H1 (cell line): ENCODE measurements at regions not wholly inside any gene's neighbourhood (a gene's known extent, or its start where the extent isn't known, plus 50 kb on each side); places are given as distances from the start of the nearest gene placed in this dataset.

ENCODE experiments used
- CTCF ChIA-PET: fragments of 300-600 bp; sonication (Branson Sonifier 250); formaldehyde crosslinking; loops from one replicate; lab custom pipeline; 2021; ENCODE audit not compliant: partially characterized antibody; lab: Charles Lee
- POLR2A ChIA-PET: fragments of 300-600 bp; sonication (Branson Sonifier 250); formaldehyde crosslinking; loops from one replicate; lab custom pipeline; 2021; ENCODE audit warnings: inconsistent platforms; ENCODE audit not compliant: partially characterized antibody; lab: Charles Lee
- DNase-seq, 2 experiments: peaks; one replicate each; pipeline versions ENCODE4 v3.0.0 to v3.0.0-alpha.2; 2010 to 2022; ENCODE audit warnings: low spot score in 2 of 2, low read depth in 1 of 2, mixed read lengths in 1 of 2
- FAIRE-seq: peaks from 2 replicates; lab custom pipeline; 2011; peaks lifted over from hg19 to GRCh38; lab: Jason Lieb, UNC
- H2AFZ ChIP-seq: 2 replicates; pipeline ENCODE4 v1.8.1; 2012; ENCODE audit warnings: low read length, inconsistent platforms
- H2AK5ac ChIP-seq: 2 replicates; pipeline ENCODE4 v1.6.1; 2013; ENCODE audit warnings: low read depth, low read length
- H2BK120ac ChIP-seq: replicated peaks from 2 replicates; pipeline ENCODE3; 2013; ENCODE audit warnings: low read depth, low read length, inconsistent platforms
- H2BK12ac ChIP-seq: 2 replicates; pipeline ENCODE4 v1.6.1; 2013; ENCODE audit warnings: low read depth, low read length
- H2BK15ac ChIP-seq: 2 replicates; pipeline ENCODE4 v1.6.1; 2013; ENCODE audit warnings: low read length
- H2BK20ac ChIP-seq: 2 replicates; pipeline ENCODE4 v1.6.1; 2013; ENCODE audit warnings: low read length
- H2BK5ac ChIP-seq: 2 replicates; pipeline ENCODE4 v1.6.1; 2013; ENCODE audit warnings: low read depth, low read length
- H3K14ac ChIP-seq: 2 replicates; pipeline ENCODE4 v1.6.1; 2013; ENCODE audit warnings: inconsistent platforms; ENCODE audit not compliant: insufficient read length
- H3K18ac ChIP-seq: 2 replicates; pipeline ENCODE4 v1.6.1; 2013; ENCODE audit warnings: low read length; ENCODE audit errors: extremely low read depth
- H3K23ac ChIP-seq: 2 replicates; pipeline ENCODE4 v1.6.1; 2013; ENCODE audit warnings: inconsistent platforms; ENCODE audit not compliant: insufficient read length
- H3K23me2 ChIP-seq: 2 replicates; pipeline ENCODE4 v1.6.1; 2013; ENCODE audit warnings: low read depth, low read length
- H3K27ac ChIP-seq: 2 replicates; pipeline ENCODE4 v1.6.1; 2011; ENCODE audit warnings: low read depth, low read length, inconsistent platforms
- H3K27me3 ChIP-seq, 4 experiments: replicated peaks in 1 of 4; 1 replicate in 1 of 4; 2 replicates in 3 of 4; pipeline versions ENCODE4 v1.6.1 to v1.8.1; 2011 to 2013; ENCODE audit warnings: low read length in 3 of 4, mild to moderate bottlenecking in 3 of 4, inconsistent platforms in 2 of 4, mixed read lengths in 2 of 4, moderate library complexity in 1 of 4; ENCODE audit not compliant: control insufficient read depth in 3 of 4, insufficient read depth in 3 of 4; ENCODE audit errors: extremely low read depth in 1 of 4
- H3K36me3 ChIP-seq, 4 experiments: 2 replicates each; pipeline versions ENCODE4 v1.6.1 to v1.8.1; 2011 to 2013; ENCODE audit warnings: mild to moderate bottlenecking in 4 of 4, low read length in 3 of 4, moderate library complexity in 2 of 4, control low read depth in 1 of 4, inconsistent platforms in 1 of 4; ENCODE audit not compliant: insufficient read depth in 4 of 4, control insufficient read depth in 2 of 4
- H3K4ac ChIP-seq: replicated peaks from 2 replicates; pipeline ENCODE3; 2013; ENCODE audit warnings: low read length, low read depth, mixed read lengths, inconsistent platforms; ENCODE audit not compliant: insufficient read length
- H3K4me1 ChIP-seq, 4 experiments: replicated peaks in 1 of 4; 1 replicate in 1 of 4; 2 replicates in 3 of 4; pipeline versions ENCODE4 v1.6.1 to v1.8.1; 2011 to 2013; ENCODE audit warnings: low read length in 3 of 4, inconsistent platforms in 2 of 4, mixed read lengths in 1 of 4; ENCODE audit not compliant: insufficient read depth in 4 of 4, control insufficient read depth in 3 of 4
- H3K4me2 ChIP-seq, 2 experiments: 2 replicates each; pipeline versions ENCODE4 v1.6.1 to v1.8.1; 2011 to 2013; ENCODE audit warnings: low read depth in 2 of 2, low read length in 2 of 2, control low read depth in 1 of 2, inconsistent platforms in 1 of 2, mild to moderate bottlenecking in 1 of 2; ENCODE audit not compliant: insufficient read depth in 1 of 2
- H3K4me3 ChIP-seq, 4 experiments: fragments of 200-600, 300-600 bp in 1 of 4; sonication (generic), shearing (Covaris generic), sonication (Bioruptor Twin) in 1 of 4; 2 replicates each; pipeline versions ENCODE4 v1.5.1 to v1.8.1; 2011 to 2016; ENCODE audit warnings: low read length in 4 of 4, low read depth in 3 of 4, control low read depth in 2 of 4, inconsistent platforms in 2 of 4, mild to moderate bottlenecking in 2 of 4, mixed read lengths in 1 of 4, moderate library complexity in 1 of 4; ENCODE audit not compliant: insufficient read depth in 2 of 4; ENCODE audit errors: extremely low read depth in 1 of 4
- H3K56ac ChIP-seq: replicated peaks from 2 replicates; pipeline ENCODE3; 2013; ENCODE audit warnings: low read depth, mild to moderate bottlenecking, mixed read lengths, low read length, inconsistent platforms; ENCODE audit not compliant: insufficient read length
- H3K79me1 ChIP-seq: 2 replicates; pipeline ENCODE4 v1.6.1; 2013; ENCODE audit warnings: low read depth, low read length, control low read depth
- H3K79me2 ChIP-seq, 2 experiments: 2 replicates each; pipeline versions ENCODE4 v1.6.1 to v1.8.1; 2012 to 2013; ENCODE audit warnings: low read length in 2 of 2, mild to moderate bottlenecking in 2 of 2, inconsistent platforms in 1 of 2; ENCODE audit not compliant: insufficient read depth in 2 of 2, control insufficient read depth in 1 of 2
- H3K9ac ChIP-seq, 4 experiments: replicated peaks in 1 of 4; 1 replicate in 1 of 4; 2 replicates in 3 of 4; pipeline versions ENCODE4 v1.6.1 to v1.8.1; 2011 to 2013; ENCODE audit warnings: low read depth in 3 of 4, low read length in 3 of 4, control low read depth in 2 of 4, mild to moderate bottlenecking in 2 of 4, moderate library complexity in 2 of 4, inconsistent platforms in 1 of 4; ENCODE audit errors: extremely low read depth in 1 of 4
- H3K9me3 ChIP-seq, 2 experiments: 2 replicates each; pipeline versions ENCODE4 v1.6.1 to v1.8.1; 2012 to 2013; ENCODE audit warnings: mild to moderate bottlenecking in 2 of 2, moderate library complexity in 2 of 2, control low read depth in 1 of 2, inconsistent platforms in 1 of 2, low read depth in 1 of 2, low read length in 1 of 2, mixed read lengths in 1 of 2; ENCODE audit not compliant: insufficient read depth in 2 of 2
- H4K20me1 ChIP-seq, 2 experiments: replicated peaks in 1 of 2; 2 replicates each; pipeline versions ENCODE3 to v1.8.1; 2011 to 2013; ENCODE audit warnings: inconsistent platforms in 2 of 2, low read length in 2 of 2, mild to moderate bottlenecking in 1 of 2; ENCODE audit not compliant: insufficient read depth in 2 of 2, control insufficient read depth in 1 of 2
- H4K5ac ChIP-seq: 2 replicates; pipeline ENCODE4 v1.6.1; 2013; ENCODE audit warnings: low read length, low read depth, mixed read lengths, inconsistent platforms; ENCODE audit not compliant: insufficient read length
- H4K8ac ChIP-seq: 2 replicates; pipeline ENCODE4 v1.8.0; 2013; ENCODE audit warnings: mild to moderate bottlenecking, moderate library complexity, low read length, inconsistent platforms; ENCODE audit not compliant: insufficient read depth; ENCODE audit errors: extremely low read depth
- H4K91ac ChIP-seq: replicated peaks from 2 replicates; pipeline ENCODE3; 2013; ENCODE audit warnings: low read length, mixed read lengths, inconsistent platforms; ENCODE audit not compliant: insufficient read length
- BACH1 ChIP-seq: IDR thresholded peaks from 2 replicates; pipeline ENCODE4 v1.6.1; 2012; ENCODE audit warnings: low read length, improper control_type of control experiment
- CEBPB ChIP-seq: IDR thresholded peaks from 2 replicates; pipeline ENCODE4 v1.6.1; 2012; ENCODE audit warnings: low read depth, low read length
- EP300 ChIP-seq, 2 experiments: IDR thresholded peaks; 1 replicate in 1 of 2; 2 replicates in 1 of 2; pipeline ENCODE4 v1.6.1; 2011 to 2012; ENCODE audit warnings: low read depth in 2 of 2, low read length in 2 of 2, mild to moderate bottlenecking in 2 of 2, borderline replicate concordance in 1 of 2, inconsistent platforms in 1 of 2, moderate library complexity in 1 of 2
- FOSL1 ChIP-seq: IDR thresholded peaks from 2 replicates; pipeline ENCODE4 v1.6.1; 2011; ENCODE audit warnings: mild to moderate bottlenecking, low read depth, low read length, moderate library complexity; ENCODE audit not compliant: insufficient read depth
- GABPA ChIP-seq: IDR thresholded peaks from 2 replicates; pipeline ENCODE4 v1.6.1; 2011; ENCODE audit warnings: mild to moderate bottlenecking, low read length, moderate library complexity, borderline replicate concordance; ENCODE audit not compliant: insufficient read depth
- KDM4A ChIP-seq: IDR thresholded peaks from one replicate; pipeline ENCODE4 v1.7.1; 2012; ENCODE audit warnings: low read depth, mild to moderate bottlenecking, moderate library complexity, low read length, inconsistent platforms; ENCODE audit not compliant: severe bottlenecking
- KDM5A ChIP-seq: fragments of 200-600 bp; IDR thresholded peaks from 2 replicates; pipeline ENCODE4 v1.7.1; 2012; ENCODE audit warnings: mild to moderate bottlenecking, low read length, inconsistent platforms, mixed read lengths
- NRF1 ChIP-seq: IDR thresholded peaks from 2 replicates; pipeline ENCODE4 v1.6.1; 2011; ENCODE audit warnings: mild to moderate bottlenecking, low read depth, low read length, improper control_type of control experiment
- POLR2A ChIP-seq, 2 experiments: IDR thresholded peaks; 1 replicate in 1 of 2; 2 replicates in 1 of 2; pipeline ENCODE4 v1.6.1; 2011; ENCODE audit warnings: low read depth in 2 of 2, low read length in 2 of 2, mild to moderate bottlenecking in 2 of 2; ENCODE audit errors: control extremely low read depth in 1 of 2
- RBBP5 ChIP-seq: IDR thresholded peaks from 2 replicates; pipeline ENCODE4 v1.7.1; 2012; ENCODE audit warnings: low read depth, mild to moderate bottlenecking, inconsistent platforms, low read length, moderate library complexity, borderline replicate concordance
- RFX5 ChIP-seq: IDR thresholded peaks from 2 replicates; pipeline ENCODE4 v1.6.1; 2011; ENCODE audit warnings: low read depth, low read length, improper control_type of control experiment, borderline replicate concordance
- RXRA ChIP-seq: IDR thresholded peaks from 2 replicates; pipeline ENCODE4 v1.6.1; 2011; ENCODE audit warnings: low read depth, mild to moderate bottlenecking, low read length, moderate library complexity; ENCODE audit not compliant: insufficient read depth
- SIRT6 ChIP-seq: IDR thresholded peaks from one replicate; pipeline ENCODE4 v1.7.1; 2012; ENCODE audit warnings: low read length, inconsistent platforms
- SIX5 ChIP-seq: IDR thresholded peaks from 2 replicates; pipeline ENCODE4 v1.6.1; 2011; ENCODE audit warnings: mild to moderate bottlenecking, low read depth, low read length
- SP2 ChIP-seq: IDR thresholded peaks from 2 replicates; pipeline ENCODE4 v1.6.1; 2012; ENCODE audit warnings: mild to moderate bottlenecking, low read length, inconsistent platforms
- TBP ChIP-seq: IDR thresholded peaks from 2 replicates; pipeline ENCODE4 v1.6.1; 2011; ENCODE audit warnings: low read depth, low read length, improper control_type of control experiment
- TF ChIP-seq, protein P1 (sequence below): IDR thresholded peaks from 2 replicates; pipeline ENCODE4 v1.6.1; 2012; ENCODE audit warnings: inconsistent platforms

- no peak for FAIRE-seq
- no peaks in the 10 kb centered on the region for H3K79me1 ChIP-seq
- DNase-seq: no peak
- H3K27ac ChIP-seq: no peak overlapping the region
- no peak overlapping the region for H4K8ac ChIP-seq
- H3K36me3 ChIP-seq: no peaks in the 10 kb centered on the region
- H2BK20ac ChIP-seq: no peak overlapping the region
- H3K79me2 ChIP-seq: no peaks in the 10 kb centered on the region
- H3K56ac ChIP-seq: no peak overlapping the region
- no peak overlapping the region for H3K14ac ChIP-seq
- no peak overlapping the region for H3K18ac ChIP-seq
- H3K4me1 ChIP-seq: peaks cover 0 to 6% (median 2%) of the 10 kb centered on the region in 4 experiments; a peak in 2 of 7 replicates
- H4K5ac ChIP-seq: no peak overlapping the region
- H3K27me3 ChIP-seq: peaks cover 13 to 22% (median 17%) of the 10 kb centered on the region in 4 experiments; a peak in 6 of 7 replicates
- H3K9ac ChIP-seq: no peak overlapping the region
- ChIA-PET CTCF (no interaction called here), POLR2A (no interaction called here)
- no peaks in the 10 kb centered on the region for H3K23me2 ChIP-seq
- H4K91ac ChIP-seq: no peak overlapping the region
- no peak overlapping the region for H2BK120ac ChIP-seq
- H3K4me2 ChIP-seq: no peak overlapping the region
- H2AK5ac ChIP-seq: no peak overlapping the region
- H2BK12ac ChIP-seq: no peak overlapping the region
- H4K20me1 ChIP-seq: peaks cover 2 to 3% of the 10 kb centered on the region in 2 experiments
- no peak overlapping the region for H2BK5ac ChIP-seq
- H3K9me3 ChIP-seq: 0 out of 4 replicates have a peak, but pooled peaks cover 0 to 2% of the 10 kb centered on the region in 2 experiments
- H2AFZ ChIP-seq: no peak overlapping the region
- H2BK15ac ChIP-seq: no peak overlapping the region
- H3K23ac ChIP-seq: no peak overlapping the region
- no peak overlapping the region for H3K4ac ChIP-seq
- no peak overlapping the region for H3K4me3 ChIP-seq
- TF ChIP-seq SIX5: no peak
- TF ChIP-seq BACH1: no peak
- TF ChIP-seq RBBP5: no peak
- TF ChIP-seq POLR2A (IDR thresholded peaks at IDR 0.05; ENCODE audit: control extremely low read depth in 1 of 2, low read depth in 2 of 2, low read length in 2 of 2): no peak
- no peak for TF ChIP-seq CEBPB
- no peak for TF ChIP-seq TBP
- TF ChIP-seq, protein P1, sequence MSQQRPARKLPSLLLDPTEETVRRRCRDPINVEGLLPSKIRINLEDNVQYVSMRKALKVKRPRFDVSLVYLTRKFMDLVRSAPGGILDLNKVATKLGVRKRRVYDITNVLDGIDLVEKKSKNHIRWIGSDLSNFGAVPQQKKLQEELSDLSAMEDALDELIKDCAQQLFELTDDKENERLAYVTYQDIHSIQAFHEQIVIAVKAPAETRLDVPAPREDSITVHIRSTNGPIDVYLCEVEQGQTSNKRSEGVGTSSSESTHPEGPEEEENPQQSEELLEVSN: no peak
- no peak for TF ChIP-seq RXRA
- TF ChIP-seq FOSL1: no peak
- TF ChIP-seq EP300 (IDR thresholded peaks at IDR 0.05; ENCODE audit: borderline replicate concordance in 1 of 2, low read depth in 2 of 2, low read length in 2 of 2): no peak
- no peak for TF ChIP-seq RFX5
- TF ChIP-seq KDM4A: no peak
- no peak for TF ChIP-seq SIRT6
- TF ChIP-seq GABPA: no peak
- no peak for TF ChIP-seq KDM5A
- no peak for TF ChIP-seq SP2
- no peak for TF ChIP-seq NRF1
These were observed 876.2 kb downstream of the GRID1 start for GRCh38 chr10:85490431-85490830.
